Middle frontal gyrus (tissue), 1 donor: ENCODE measurements at regions not wholly inside any gene's neighbourhood (a gene's known extent, or its start where the extent isn't known, plus 50 kb on each side); places are given as distances from the start of the nearest gene placed in this dataset.

Source experiments
- DNase-seq: peaks from one replicate; pipeline ENCODE4 v3.0.0-alpha.2; 2015; ENCODE audit warnings: low spot score; ENCODE audit errors: extremely low spot score

GRCh38 chr9:106312906-106313305 lies 550.1 kb upstream of the ZNF462 start:
- DNase-seq, result no peak

DNA sequence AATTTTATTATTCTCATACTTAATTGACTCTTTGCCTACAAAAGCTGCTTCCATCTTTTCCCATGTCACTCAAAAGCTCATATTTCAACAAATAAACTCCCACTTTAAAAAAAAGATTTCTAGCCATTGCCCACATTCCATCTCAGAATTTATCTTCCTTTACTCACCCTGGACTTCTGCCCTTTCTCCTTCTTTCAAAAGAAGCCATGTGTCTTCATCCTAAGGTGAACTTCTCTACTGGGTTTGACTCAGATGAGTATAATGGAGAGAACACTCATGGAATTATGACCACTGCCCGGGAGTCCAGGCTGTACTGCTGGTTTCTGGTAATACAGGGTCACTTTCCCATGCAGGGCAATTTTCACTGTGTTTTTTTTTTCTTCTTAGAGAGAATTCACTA lies 548.5 kb upstream of the ZNF462 start:
- DNase-seq, result no peak

DNA sequence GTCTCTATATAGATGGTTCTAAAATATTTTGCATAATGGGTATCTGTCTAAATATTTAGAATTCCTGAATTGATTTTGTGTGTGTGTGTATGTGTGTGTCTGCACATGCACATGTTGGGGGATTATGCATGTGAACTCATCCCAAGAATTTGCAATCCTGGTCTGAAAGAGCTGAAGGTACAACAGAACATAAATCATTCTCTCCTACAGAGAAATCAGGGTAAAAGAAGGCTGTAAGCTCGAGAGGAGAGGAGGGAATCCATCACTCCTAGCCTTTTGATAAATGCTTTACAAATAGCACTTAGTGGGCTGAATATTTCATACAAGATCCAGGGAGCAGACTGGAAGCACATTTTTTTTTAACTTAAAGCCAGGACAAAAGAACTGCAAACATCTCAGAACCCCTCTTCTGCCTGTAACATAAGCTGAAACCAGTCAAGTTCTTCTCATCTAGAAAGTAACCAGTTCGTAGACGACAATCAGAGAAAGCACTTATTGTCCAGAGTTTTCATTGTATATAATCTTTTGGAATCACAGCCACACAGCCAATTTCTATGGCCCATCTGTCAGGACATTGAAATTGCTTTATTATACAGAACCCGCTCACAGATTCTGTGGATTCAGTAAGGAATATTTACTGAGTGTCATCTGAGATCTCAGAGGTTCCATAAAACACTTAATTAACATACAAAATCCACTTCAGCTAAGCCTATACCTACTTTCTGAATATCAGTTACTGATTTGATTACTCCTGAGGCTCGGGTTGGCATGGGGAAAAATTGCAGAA lies 541.4 kb upstream of the ZNF462 start:
- DNase-seq, result no peak

DNA sequence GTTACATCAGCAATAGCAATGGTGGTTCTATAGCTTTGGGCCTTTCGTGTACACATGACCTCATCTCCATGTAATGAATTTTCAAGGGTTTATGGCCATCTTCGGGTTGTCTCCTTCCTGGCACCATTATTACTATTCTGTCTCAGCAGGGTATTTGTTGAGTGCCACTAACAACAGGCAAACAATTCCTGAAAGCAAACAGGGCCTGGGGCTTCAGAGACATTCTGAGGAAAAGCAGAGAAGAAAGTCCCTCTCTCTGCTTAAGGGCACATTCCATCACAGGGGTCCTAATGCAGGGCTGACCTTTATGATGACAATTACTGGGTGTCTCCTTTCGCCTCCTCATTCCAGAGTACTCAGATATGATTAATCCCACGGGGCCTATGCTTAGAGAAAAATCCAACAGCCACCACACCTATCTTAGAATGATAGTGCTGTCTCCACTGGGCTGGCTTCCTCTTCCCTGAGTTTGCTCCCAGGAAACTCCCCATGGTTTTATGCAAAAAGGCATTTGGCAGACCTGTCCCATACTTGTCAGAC lies 540.2 kb upstream of the ZNF462 start:
- no peak for DNase-seq

DNA sequence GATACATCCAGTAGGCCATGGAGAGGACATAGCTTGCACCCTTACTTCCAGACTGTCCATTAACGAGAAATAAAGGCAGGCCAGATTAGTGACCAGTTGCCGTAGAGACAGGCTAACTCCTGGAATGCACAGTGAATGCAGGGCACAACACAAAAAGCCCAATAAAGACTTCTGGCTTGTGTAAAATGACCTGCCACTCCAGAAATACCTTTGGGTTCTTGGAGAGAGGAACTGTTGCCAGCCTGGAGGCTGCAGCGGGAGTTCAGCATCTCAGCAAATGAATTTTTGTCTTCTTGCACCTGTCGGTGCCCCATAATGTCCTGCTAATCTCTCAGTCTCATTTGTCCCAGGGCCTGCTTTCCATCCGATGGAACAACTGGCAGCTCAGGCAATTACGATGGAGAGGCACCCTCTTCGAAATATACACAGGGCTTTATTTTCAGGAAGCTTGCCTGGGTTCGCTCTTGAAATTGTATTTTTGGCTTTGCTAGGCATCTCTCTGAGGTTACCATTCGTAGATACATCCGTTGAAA lies 538.8 kb upstream of the ZNF462 start:
- no peak for DNase-seq

DNA sequence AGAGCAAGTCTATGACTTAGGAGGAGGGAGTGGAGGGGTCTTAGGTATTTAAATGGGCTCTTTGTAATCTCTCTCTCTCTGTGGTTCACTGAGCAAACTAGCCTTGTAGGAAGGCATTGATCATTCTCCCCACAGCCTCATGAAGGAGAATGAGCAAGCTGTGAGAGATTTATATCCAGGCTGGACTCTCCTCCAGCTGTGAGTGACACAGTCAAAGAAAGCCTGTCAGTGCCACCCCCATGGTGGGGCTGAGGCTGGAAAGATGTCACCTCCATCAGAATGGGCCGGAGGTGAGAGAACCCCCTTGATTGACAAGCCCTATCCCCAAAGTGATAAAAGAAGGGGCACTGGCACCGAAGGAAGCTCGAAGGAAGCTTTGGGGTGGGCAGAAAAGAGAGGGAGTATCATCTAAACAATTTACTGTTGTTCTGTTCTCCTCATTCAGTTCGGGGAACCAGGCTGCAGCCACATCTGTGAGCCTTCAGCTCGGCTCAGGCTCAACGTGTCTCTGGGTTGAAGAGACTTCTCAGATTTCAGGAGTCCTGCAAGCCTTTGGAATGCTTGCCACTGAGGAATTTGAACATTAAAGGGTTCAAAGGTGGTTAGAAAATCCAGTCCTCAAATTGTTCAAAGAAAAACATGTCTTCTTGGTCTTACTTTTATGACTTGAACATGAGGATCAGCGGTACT lies 538.2 kb upstream of the ZNF462 start:
- DNase-seq, result no peak

DNA sequence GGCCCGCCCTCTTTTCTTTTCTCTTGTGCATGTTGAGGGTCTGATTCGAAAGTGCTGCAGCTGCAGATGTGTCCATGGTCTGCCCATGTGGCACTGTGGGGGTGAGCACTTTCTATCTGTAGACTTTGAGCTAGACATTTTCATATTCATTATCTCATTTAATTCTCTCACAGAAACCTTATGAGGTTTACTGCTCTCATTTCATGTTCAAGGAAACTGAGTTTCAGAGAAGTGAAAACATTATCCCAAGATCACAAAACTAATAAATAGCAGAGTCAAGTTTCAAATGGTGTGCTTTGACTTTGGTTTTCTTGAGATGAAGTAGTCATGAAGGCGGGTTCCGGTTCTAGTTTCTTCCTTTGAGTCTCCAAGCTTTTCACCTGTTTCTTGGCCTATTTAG lies 536.5 kb upstream of the ZNF462 start:
- DNase-seq, result no peak

GRCh38 chr9:106333481-106333880 lies 529.5 kb upstream of the ZNF462 start:
- no peak for DNase-seq

DNA sequence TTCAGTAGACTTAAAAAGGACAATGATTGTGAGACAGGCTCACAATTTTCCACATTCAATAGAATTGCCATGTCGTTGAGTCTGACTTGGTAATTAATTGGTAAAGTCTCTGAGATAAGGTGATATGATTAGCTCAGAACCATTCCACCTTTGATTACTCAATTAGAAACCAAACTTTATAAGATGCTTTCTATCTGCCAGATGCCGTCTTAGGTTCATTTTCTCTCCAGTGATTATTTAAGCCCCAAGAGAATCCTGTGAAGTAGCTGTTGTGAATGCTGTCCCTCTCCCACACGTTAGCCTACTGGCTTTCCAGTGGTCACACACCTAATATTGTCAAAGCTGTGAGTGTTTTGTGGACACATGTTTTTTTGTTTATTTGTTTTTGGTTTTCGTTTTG lies 528.9 kb upstream of the ZNF462 start:
- no peak for DNase-seq

- DNase-seq, result no peak
Measured at GRCh38 chr9:106339882-106340281, 523.1 kb upstream of the ZNF462 start.

GRCh38 chr9:106350777-106351176 lies 512.2 kb upstream of the ZNF462 start:
- DNase-seq, result no peak

DNA sequence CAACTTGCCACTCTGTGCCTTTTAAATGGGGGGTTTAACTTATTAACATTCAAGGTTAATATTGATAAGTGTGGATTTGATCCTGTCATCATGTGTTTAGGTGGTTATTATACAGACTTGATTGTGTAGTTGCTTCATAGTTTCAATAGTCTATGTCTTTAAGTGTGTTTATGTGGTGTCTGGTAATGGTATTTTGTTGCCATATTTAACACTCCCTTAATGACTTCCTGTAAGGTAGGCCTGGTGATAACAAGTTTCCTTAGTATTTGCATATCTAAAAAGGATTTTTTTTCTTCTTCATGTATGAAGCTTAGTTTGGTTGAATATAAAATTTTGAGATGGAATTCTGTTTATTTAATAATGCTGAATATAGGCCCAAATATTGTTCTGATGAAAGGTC lies 506.0 kb upstream of the ZNF462 start:
- no peak for DNase-seq

- no peak for DNase-seq
Measured at GRCh38 chr9:106358331-106358730, 504.6 kb upstream of the ZNF462 start.

GRCh38 chr9:106376689-106377088 lies 486.3 kb upstream of the ZNF462 start:
- DNase-seq, result no peak

DNA sequence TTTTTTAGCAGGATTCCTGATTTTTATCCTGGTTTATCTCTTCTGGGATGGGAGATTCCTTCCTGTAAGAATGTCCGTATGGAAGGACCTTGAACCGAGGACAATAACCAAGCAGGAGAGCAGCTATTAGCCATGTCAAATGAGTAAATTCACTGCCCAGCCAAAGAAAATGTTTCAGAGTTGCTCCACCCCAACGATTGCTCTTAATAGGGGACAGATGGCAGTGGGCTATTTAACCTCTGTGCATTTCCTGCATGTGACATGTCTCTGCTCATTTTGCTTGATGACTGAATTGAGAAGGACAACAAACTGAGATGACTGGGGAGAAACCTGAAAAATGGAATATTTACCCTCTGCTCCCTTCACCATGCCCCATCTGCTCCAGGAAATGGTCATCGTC lies 479.9 kb upstream of the ZNF462 start:
- no peak for DNase-seq

DNA sequence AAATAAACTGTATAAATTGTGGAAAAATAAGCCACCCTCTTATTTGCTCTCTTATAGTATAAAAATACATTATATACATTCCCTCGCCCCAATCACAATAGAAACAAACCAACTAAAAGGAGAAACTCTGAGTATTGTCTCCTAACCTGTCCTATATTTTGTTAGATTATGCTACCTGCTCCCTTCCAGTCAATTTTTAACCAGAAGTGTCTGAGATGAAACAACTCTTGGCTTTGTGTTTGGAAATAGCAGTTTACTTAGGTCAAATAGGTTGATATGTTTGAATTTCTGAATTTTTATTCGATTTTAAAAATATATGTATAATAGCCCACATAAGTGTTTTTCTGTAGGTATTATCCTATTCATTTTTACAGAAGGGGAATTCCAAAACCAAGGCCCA lies 475.0 kb upstream of the ZNF462 start:
- DNase-seq, result no peak

DNA sequence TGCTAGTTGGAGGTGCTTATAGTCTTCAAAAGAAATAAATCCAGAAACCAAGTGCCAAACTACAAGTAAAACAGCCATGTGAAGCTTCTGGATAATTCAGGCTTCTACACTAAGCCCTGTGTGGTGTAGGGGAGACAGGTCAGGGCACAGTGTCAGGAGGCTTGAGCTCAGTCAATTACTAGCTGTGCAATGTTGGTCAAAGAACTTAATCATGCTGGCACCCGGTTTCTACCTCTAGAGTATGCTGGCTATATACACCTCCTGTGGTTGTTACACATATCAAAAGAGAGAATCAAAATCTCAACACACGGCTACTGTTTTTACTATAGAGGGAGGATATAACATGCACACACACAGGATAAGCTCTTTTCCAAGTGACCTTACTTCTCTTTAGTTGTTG lies 469.7 kb upstream of the ZNF462 start:
- DNase-seq, result no peak

DNA sequence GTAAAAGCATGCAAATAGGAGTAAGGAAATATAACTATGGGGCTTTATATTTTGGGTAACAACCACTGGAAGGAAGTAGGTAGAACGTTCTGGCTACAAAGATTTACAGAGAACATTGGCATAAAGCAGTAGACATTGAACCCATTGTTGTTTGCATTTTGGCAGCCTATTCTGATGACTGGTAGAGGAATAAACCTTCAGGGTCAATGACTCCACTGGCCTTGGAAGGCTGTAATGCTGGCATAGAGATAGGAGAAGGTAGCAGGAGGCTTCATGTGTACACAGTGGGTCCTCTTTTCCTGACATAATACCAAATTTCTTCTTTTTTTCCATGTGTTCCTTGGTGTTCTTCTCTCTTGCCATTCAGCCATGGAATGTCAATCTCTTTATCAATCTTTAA lies 462.8 kb upstream of the ZNF462 start:
- DNase-seq, result no peak

DNA sequence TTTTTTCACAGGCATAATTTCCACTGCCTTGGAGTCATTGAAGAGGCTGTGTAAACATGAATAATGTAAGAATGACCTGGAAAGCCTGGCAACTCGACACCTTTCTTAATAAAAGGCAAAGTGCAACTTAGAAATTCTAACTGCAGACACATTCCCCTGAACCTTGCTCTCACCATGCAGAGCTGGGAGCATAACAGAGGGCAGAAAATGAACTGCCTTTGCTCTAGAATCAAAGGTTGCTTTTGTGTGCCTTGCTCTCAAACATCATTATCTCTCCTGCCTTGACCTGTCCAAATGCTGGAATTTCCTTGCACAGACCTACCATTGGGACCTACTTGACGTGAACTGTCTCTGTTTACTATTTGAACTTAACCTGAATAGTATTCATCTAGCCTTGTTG lies 462.0 kb upstream of the ZNF462 start:
- DNase-seq, result no peak

- DNase-seq, result no peak
Measured at GRCh38 chr9:106403081-106403480, 459.9 kb upstream of the ZNF462 start.

GRCh38 chr9:106404137-106404536 lies 458.8 kb upstream of the ZNF462 start:
- no peak for DNase-seq

DNA sequence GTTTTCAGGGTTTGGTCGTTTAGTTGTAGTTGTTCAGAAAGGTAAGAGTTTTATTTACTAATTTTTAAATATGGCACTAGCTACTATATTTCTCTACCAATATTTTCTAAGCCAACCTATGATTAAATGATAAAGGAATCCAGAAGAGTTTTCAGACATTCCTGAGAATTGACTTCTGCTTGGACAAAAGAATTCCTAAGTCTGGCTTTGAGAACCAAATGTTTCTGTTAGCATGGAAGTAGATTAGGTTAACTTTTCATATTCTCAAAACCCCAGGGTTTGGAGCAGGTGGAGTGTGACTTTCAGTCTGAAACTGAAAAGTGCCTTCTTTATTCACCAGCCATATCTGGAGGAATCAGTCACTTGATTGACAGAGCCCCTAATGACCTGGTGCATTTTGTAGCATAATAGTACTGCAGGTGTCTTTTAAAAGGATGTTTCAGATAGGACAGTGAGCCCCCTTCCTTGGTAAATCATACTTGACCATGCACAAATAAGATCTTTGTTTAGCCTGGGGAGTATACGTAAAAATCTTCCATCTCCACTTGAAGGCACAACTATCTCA lies 457.0 kb upstream of the ZNF462 start:
- DNase-seq, result no peak
